Uterus (tissue), 2 donors: ENCODE measurements at regions not wholly inside any gene's neighbourhood (a gene's known extent, or its start where the extent isn't known, plus 50 kb on each side); places are given as distances from the start of the nearest gene placed in this dataset.

Experiments used
- CTCF ChIP-seq, 4 experiments: fragments of 200-600 bp in 2 of 4; fragments of 450-650 bp in 2 of 4; sonication (generic) in 2 of 4; IDR thresholded peaks; one replicate each; pipeline ENCODE4 v1.5.1; 2016 to 2019; ENCODE audit warnings: antibody characterized with exemption in 4 of 4, mild to moderate bottlenecking in 2 of 4, moderate library complexity in 1 of 4
- POLR2A ChIP-seq, 2 donors: fragments of 450-650 bp; IDR thresholded peaks; one replicate each; pipeline ENCODE4 v1.6.1; 2016; ENCODE audit warnings: antibody characterized with exemption in 2 of 2, mild to moderate bottlenecking in 1 of 2, moderate library complexity in 1 of 2

- TF ChIP-seq CTCF (IDR thresholded peaks at IDR 0.05): no peak
- no peak for TF ChIP-seq POLR2A (IDR thresholded peaks at IDR 0.05)
Observed at GRCh38 chr6:21885111-21885510, 291.6 kb downstream of the SOX4 start.
